WTC11 (cell line): ENCODE measurements at regions not wholly inside any gene's neighbourhood (a gene's known extent, or its start where the extent isn't known, plus 50 kb on each side); places are given as distances from the start of the nearest gene placed in this dataset.

Experiments
- ATAC-seq: fragments of 200-7000 bp; cut with Tn5 transposase; 2 replicates; pipeline ENCODE4 v1.10.0; 2021; ENCODE audit warnings: mild to moderate bottlenecking, moderate library complexity
- CTCF ChIA-PET: fragments of 300-600 bp; sonication (Branson Sonifier 250); formaldehyde crosslinking; loops from one replicate; lab custom pipeline; 2021; ENCODE audit warnings: antibody characterized with exemption; lab: Charles Lee
- POLR2A ChIA-PET: fragments of 350-600 bp; sonication (Branson Sonifier 250); formaldehyde crosslinking; loops from one replicate; lab custom pipeline; 2021; ENCODE audit warnings: antibody characterized with exemption; lab: Charles Lee
- DNase-seq: peaks from one replicate; pipeline ENCODE4 v3.0.0; 2021; ENCODE audit warnings: low spot score
- H3K27ac Mint-ChIP-seq: 2 replicates; pipeline ENCODE4 v1.8.0; 2021; ENCODE audit warnings: mixed read lengths
- H3K27me3 Mint-ChIP-seq: 2 replicates; pipeline ENCODE4 v1.8.0; 2021; ENCODE audit warnings: low read depth, mild to moderate bottlenecking, moderate library complexity, mixed read lengths
- H3K36me3 Mint-ChIP-seq: 2 replicates; pipeline ENCODE4 v1.8.0; 2021; ENCODE audit warnings: mixed read lengths
- H3K4me1 Mint-ChIP-seq: 2 replicates; pipeline ENCODE4 v1.8.0; 2022; ENCODE audit warnings: mixed read lengths
- H3K4me3 Mint-ChIP-seq: 2 replicates; pipeline ENCODE4 v1.8.0; 2021; ENCODE audit warnings: mild to moderate bottlenecking, moderate library complexity, mixed read lengths
- H3K9me3 Mint-ChIP-seq: 2 replicates; pipeline ENCODE4 v1.8.0; 2021; ENCODE audit warnings: mixed read lengths
- CDX4 ChIP-seq: fragments of 250-450 bp; sonication (Bioruptor Pico); IDR thresholded peaks from 2 replicates; pipeline ENCODE4 v1.9.0; 2021; ENCODE audit warnings: moderate library complexity, mild to moderate bottlenecking, inconsistent platforms, borderline replicate concordance
- EMX1 ChIP-seq: fragments of 250-450 bp; sonication (Bioruptor Pico); IDR thresholded peaks from 2 replicates; pipeline ENCODE4 v1.8.0; 2021; ENCODE audit warnings: mild to moderate bottlenecking
- ETV6 ChIP-seq: sonication (generic); formaldehyde crosslinking; IDR thresholded peaks from 2 replicates; pipeline ENCODE4 v1.8.1; 2022; ENCODE audit warnings: mild to moderate bottlenecking, missing genetic modification reagents
- FOXJ3 ChIP-seq: sonication (generic); formaldehyde crosslinking; IDR thresholded peaks from 2 replicates; pipeline ENCODE4 v1.9.0; 2021; ENCODE audit warnings: missing genetic modification reagents, mild to moderate bottlenecking, borderline replicate concordance
- IRF2 ChIP-seq: sonication (generic); formaldehyde crosslinking; IDR thresholded peaks from 2 replicates; pipeline ENCODE4 v1.8.0; 2022; ENCODE audit warnings: low read depth, missing genetic modification reagents, borderline replicate concordance
- KAT7 ChIP-seq: sonication (generic); formaldehyde crosslinking; IDR thresholded peaks from 2 replicates; pipeline ENCODE4 v1.8.1; 2023; ENCODE audit warnings: missing genetic modification reagents, mild to moderate bottlenecking, borderline replicate concordance
- MLX ChIP-seq: sonication (generic); formaldehyde crosslinking; IDR thresholded peaks from 2 replicates; pipeline ENCODE4 v1.8.1; 2023; ENCODE audit warnings: mild to moderate bottlenecking, missing genetic modification reagents, moderate library complexity
- MXD4 ChIP-seq: fragments of 250-450 bp; sonication (Bioruptor Pico); IDR thresholded peaks from 2 replicates; pipeline ENCODE4 v1.8.0; 2021; ENCODE audit warnings: mild to moderate bottlenecking, moderate library complexity, borderline replicate concordance
- MYBL2 ChIP-seq: sonication (generic); formaldehyde crosslinking; IDR thresholded peaks from 2 replicates; pipeline ENCODE4 v1.8.1; 2023; ENCODE audit warnings: mild to moderate bottlenecking, moderate library complexity, missing genetic modification reagents
- NFE2L1 ChIP-seq: sonication (generic); formaldehyde crosslinking; IDR thresholded peaks from 2 replicates; pipeline ENCODE4 v1.8.1; 2023; ENCODE audit warnings: missing genetic modification reagents
- NR1H2 ChIP-seq: sonication (generic); formaldehyde crosslinking; IDR thresholded peaks from 2 replicates; pipeline ENCODE4 v1.9.0; 2021; ENCODE audit warnings: mild to moderate bottlenecking, moderate library complexity, missing genetic modification reagents
- ZMAT4 ChIP-seq: fragments of 250-450 bp; sonication (Bioruptor Pico); IDR thresholded peaks from 2 replicates; pipeline ENCODE4 v1.9.0; 2021; ENCODE audit warnings: mild to moderate bottlenecking
- ZNF317 ChIP-seq: sonication (generic); formaldehyde crosslinking; IDR thresholded peaks from 2 replicates; pipeline ENCODE4 v1.8.1; 2023; ENCODE audit warnings: low read depth, mild to moderate bottlenecking, moderate library complexity, missing genetic modification reagents, borderline replicate concordance
- TF ChIP-seq, protein P1 (sequence below): sonication (generic); formaldehyde crosslinking; IDR thresholded peaks from 2 replicates; pipeline ENCODE4 v1.8.1; 2023; ENCODE audit warnings: mild to moderate bottlenecking, missing genetic modification reagents, moderate library complexity
- TF ChIP-seq, protein P2 (sequence below): sonication (generic); formaldehyde crosslinking; IDR thresholded peaks from 2 replicates; pipeline ENCODE4 v1.8.0; 2022; ENCODE audit warnings: mild to moderate bottlenecking, missing genetic modification reagents
- TF ChIP-seq, protein P3 (sequence below): sonication (generic); formaldehyde crosslinking; IDR thresholded peaks from 2 replicates; pipeline ENCODE4 v1.8.0; 2023; ENCODE audit warnings: mild to moderate bottlenecking, missing genetic modification reagents
- TF ChIP-seq, protein P4 (sequence below): sonication (generic); formaldehyde crosslinking; IDR thresholded peaks from 2 replicates; pipeline ENCODE4 v1.8.0; 2022; ENCODE audit warnings: missing genetic modification reagents
- TF ChIP-seq, protein P5 (sequence below): sonication (generic); formaldehyde crosslinking; IDR thresholded peaks from 2 replicates; pipeline ENCODE4 v1.8.1; 2022; ENCODE audit warnings: missing genetic modification reagents, borderline replicate concordance

- H3K4me1 Mint-ChIP-seq: no peaks in the 10 kb centered on the region
- POLR2A ChIA-PET: no interaction called here
- no peaks in the 10 kb centered on the region for H3K27me3 Mint-ChIP-seq
- ATAC-seq (no peak), DNase-seq (no peak)
- H3K4me3 Mint-ChIP-seq: no peak overlapping the region
- no peaks in the 10 kb centered on the region for H3K9me3 Mint-ChIP-seq
- no peak overlapping the region for H3K27ac Mint-ChIP-seq
- TF ChIP-seq CDX4 (CRISPR knock-in tag) (no peak), MLX (no peak), MXD4 (CRISPR knock-in tag) (no peak), ZNF317 (CRISPR knock-in tag) (no peak), EMX1 (CRISPR knock-in tag) (no peak), NFE2L1 (CRISPR knock-in tag) (no peak), ETV6 (no peak), IRF2 (CRISPR knock-in tag) (no peak), ZMAT4 (CRISPR knock-in tag) (no peak), NR1H2 (CRISPR knock-in tag) (no peak)
- TF ChIP-seq, protein P1, sequence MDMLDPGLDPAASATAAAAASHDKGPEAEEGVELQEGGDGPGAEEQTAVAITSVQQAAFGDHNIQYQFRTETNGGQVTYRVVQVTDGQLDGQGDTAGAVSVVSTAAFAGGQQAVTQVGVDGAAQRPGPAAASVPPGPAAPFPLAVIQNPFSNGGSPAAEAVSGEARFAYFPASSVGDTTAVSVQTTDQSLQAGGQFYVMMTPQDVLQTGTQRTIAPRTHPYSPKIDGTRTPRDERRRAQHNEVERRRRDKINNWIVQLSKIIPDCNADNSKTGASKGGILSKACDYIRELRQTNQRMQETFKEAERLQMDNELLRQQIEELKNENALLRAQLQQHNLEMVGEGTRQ: no peak
- TF ChIP-seq, protein P2, sequence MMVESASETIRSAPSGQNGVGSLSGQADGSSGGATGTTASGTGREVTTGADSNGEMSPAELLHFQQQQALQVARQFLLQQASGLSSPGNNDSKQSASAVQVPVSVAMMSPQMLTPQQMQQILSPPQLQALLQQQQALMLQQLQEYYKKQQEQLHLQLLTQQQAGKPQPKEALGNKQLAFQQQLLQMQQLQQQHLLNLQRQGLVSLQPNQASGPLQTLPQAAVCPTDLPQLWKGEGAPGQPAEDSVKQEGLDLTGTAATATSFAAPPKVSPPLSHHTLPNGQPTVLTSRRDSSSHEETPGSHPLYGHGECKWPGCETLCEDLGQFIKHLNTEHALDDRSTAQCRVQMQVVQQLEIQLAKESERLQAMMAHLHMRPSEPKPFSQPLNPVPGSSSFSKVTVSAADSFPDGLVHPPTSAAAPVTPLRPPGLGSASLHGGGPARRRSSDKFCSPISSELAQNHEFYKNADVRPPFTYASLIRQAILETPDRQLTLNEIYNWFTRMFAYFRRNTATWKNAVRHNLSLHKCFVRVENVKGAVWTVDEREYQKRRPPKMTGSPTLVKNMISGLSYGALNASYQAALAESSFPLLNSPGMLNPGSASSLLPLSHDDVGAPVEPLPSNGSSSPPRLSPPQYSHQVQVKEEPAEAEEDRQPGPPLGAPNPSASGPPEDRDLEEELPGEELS: no peak
- TF ChIP-seq, all 79 proteins: peak for 0
- H3K36me3 Mint-ChIP-seq: no peaks in the 10 kb centered on the region
- CTCF ChIA-PET: no interaction called here
These were observed 286.9 kb downstream of the NFKBIZ start for GRCh38 chr3:102136183-102136582.

DNA sequence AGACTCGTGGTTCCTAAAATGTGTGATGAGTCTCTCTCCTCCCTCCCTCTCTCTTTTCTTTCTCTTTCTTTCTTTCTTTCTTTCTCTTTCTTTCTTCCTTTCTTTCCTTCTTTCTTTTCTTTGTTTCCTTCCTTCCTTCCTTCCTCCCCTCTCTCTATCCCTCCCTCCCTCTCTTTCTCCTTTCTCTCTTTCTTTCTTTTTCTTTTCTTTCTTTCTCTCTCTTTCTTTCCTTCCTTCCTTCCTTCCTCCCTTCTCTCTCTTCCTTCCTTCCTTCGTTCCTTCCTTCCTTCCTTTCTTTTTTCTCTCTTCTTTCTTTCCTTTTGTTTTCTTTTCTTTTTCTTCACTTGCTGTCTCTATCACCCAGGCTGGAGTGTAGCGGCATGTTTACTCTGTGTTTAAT is 290.8 kb downstream of the NFKBIZ start:
- no peaks in the 10 kb centered on the region for H3K36me3 Mint-ChIP-seq
- DNase-seq: no peak
- TF ChIP-seq KAT7 (no peak), MYBL2 (CRISPR knock-in tag) (no peak), FOXJ3 (no peak)
- TF ChIP-seq, protein P3, sequence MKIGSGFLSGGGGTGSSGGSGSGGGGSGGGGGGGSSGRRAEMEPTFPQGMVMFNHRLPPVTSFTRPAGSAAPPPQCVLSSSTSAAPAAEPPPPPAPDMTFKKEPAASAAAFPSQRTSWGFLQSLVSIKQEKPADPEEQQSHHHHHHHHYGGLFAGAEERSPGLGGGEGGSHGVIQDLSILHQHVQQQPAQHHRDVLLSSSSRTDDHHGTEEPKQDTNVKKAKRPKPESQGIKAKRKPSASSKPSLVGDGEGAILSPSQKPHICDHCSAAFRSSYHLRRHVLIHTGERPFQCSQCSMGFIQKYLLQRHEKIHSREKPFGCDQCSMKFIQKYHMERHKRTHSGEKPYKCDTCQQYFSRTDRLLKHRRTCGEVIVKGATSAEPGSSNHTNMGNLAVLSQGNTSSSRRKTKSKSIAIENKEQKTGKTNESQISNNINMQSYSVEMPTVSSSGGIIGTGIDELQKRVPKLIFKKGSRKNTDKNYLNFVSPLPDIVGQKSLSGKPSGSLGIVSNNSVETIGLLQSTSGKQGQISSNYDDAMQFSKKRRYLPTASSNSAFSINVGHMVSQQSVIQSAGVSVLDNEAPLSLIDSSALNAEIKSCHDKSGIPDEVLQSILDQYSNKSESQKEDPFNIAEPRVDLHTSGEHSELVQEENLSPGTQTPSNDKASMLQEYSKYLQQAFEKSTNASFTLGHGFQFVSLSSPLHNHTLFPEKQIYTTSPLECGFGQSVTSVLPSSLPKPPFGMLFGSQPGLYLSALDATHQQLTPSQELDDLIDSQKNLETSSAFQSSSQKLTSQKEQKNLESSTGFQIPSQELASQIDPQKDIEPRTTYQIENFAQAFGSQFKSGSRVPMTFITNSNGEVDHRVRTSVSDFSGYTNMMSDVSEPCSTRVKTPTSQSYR: no peak
- TF ChIP-seq, protein P4, sequence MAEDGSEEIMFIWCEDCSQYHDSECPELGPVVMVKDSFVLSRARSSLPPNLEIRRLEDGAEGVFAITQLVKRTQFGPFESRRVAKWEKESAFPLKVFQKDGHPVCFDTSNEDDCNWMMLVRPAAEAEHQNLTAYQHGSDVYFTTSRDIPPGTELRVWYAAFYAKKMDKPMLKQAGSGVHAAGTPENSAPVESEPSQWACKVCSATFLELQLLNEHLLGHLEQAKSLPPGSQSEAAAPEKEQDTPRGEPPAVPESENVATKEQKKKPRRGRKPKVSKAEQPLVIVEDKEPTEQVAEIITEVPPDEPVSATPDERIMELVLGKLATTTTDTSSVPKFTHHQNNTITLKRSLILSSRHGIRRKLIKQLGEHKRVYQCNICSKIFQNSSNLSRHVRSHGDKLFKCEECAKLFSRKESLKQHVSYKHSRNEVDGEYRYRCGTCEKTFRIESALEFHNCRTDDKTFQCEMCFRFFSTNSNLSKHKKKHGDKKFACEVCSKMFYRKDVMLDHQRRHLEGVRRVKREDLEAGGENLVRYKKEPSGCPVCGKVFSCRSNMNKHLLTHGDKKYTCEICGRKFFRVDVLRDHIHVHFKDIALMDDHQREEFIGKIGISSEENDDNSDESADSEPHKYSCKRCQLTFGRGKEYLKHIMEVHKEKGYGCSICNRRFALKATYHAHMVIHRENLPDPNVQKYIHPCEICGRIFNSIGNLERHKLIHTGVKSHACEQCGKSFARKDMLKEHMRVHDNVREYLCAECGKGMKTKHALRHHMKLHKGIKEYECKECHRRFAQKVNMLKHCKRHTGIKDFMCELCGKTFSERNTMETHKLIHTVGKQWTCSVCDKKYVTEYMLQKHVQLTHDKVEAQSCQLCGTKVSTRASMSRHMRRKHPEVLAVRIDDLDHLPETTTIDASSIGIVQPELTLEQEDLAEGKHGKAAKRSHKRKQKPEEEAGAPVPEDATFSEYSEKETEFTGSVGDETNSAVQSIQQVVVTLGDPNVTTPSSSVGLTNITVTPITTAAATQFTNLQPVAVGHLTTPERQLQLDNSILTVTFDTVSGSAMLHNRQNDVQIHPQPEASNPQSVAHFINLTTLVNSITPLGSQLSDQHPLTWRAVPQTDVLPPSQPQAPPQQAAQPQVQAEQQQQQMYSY: no peak
- TF ChIP-seq, protein P5, sequence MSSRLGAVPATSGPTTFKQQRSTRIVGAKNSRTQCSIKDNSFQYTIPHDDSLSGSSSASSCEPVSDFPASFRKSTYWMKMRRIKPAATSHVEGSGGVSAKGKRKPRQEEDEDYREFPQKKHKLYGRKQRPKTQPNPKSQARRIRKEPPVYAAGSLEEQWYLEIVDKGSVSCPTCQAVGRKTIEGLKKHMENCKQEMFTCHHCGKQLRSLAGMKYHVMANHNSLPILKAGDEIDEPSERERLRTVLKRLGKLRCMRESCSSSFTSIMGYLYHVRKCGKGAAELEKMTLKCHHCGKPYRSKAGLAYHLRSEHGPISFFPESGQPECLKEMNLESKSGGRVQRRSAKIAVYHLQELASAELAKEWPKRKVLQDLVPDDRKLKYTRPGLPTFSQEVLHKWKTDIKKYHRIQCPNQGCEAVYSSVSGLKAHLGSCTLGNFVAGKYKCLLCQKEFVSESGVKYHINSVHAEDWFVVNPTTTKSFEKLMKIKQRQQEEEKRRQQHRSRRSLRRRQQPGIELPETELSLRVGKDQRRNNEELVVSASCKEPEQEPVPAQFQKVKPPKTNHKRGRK (CRISPR knock-in tag): 0 out of 2 replicates have a peak, but pooled peaks have one; percentile 17
- TF ChIP-seq, all 79 proteins: peak for 1
- ATAC-seq: no peak
- CTCF ChIA-PET: no interaction called here
- Mint-ChIP-seq H3K4me3 (no peak overlapping the region), H3K27ac (no peak overlapping the region), H3K27me3 (no peaks in the 10 kb centered on the region), H3K4me1 (no peaks in the 10 kb centered on the region), H3K9me3 (no peaks in the 10 kb centered on the region)
- POLR2A ChIA-PET: no interaction called here
